Stimulated activated CD4-positive, alpha-beta T cell treated with anti-CD3 and anti-CD28 coated beads, Interleukin-1b, Interleukin-23, amount 100 ng/mL, for 48 hours (primary cell): ENCODE measurements at regions not wholly inside any gene's neighbourhood (a gene's known extent, or its start where the extent isn't known, plus 50 kb on each side); places are given as distances from the start of the nearest gene placed in this dataset.

ENCODE experiments used
- DNase-seq: peaks from one replicate; pipeline ENCODE4 v3.0.0-alpha.2; 2020

- DNase-seq, result no peak
Observed at GRCh38 chr1:29974316-29974724, 738.0 kb downstream of the PTPRU start.

DNA sequence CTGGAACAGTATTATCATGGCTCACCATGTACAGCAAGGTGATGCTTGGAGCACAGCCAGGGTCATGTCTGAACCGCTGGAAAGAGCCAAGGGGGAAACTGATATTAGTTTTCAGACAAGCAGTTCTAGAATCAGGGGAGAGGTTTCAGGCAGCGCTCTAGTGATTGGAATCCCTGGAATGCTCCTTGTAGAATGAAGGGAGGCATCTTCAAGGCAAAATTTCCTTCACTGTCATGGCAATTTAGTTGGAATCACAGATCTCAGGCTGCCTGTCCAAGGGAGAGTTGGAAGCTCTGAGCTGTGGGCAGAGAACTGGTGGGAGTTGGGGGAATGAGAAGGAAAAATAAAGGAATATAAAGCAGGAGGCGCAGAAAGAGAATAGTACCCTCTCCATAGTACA lies 737.1 kb downstream of the PTPRU start:
- no peak for DNase-seq

DNA sequence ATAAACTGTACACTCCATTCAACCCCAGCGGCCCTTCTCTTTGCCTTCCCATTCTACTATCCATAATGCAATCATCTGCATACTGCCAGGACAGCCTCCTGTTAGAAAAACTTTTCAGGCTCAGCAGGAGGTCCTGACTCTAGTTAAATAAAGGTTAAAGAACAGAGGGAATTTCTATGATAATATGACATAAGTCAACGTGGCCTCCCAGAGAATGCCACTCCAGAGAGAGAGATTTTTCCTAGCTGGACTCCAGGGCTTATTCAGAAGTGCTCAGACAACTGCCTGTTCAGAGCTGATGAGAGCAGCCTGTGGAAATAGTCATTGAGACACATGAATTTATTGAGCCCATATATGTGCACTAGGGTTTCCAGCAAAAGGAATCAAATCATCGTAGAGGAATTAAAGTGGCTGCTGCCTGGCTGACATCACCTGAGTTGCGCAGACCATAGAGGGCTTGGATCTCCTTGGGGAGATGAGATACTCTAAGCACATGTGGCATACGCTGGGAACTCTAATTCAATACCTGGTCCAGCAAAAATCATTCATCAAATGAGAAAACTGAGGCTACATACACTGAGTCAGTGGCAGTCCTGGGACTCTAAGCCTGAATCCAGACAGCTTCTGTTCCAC lies 736.2 kb downstream of the PTPRU start:
- no peak for DNase-seq

- DNase-seq, result no peak
Observed at GRCh38 chr1:29971703-29972102, 735.4 kb downstream of the PTPRU start.

- no peak for DNase-seq
Observed at GRCh38 chr1:29970747-29971325, 734.5 kb downstream of the PTPRU start.

GRCh38 chr1:29969576-29969975 lies 733.3 kb downstream of the PTPRU start:
- no peak for DNase-seq

DNA sequence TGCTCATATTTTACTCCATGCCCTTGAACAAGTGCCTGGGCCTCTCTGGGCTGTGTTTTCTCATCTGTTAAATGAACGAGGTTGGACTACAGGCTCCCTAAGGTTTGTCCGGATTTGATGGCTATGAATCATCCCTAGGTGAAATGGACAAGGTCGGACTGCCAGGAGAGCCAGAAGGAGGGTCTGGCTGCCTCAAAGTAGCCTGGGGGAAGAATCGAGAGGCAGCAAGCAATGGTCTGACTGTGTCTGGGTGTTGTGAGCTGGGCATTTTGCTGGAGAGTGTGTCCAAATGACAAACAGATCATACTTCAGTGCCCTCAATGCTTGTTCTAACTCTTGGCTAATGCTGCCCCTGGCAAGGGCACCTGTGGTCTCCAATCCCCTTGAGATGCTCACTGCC lies 730.9 kb downstream of the PTPRU start:
- DNase-seq, result no peak

DNA sequence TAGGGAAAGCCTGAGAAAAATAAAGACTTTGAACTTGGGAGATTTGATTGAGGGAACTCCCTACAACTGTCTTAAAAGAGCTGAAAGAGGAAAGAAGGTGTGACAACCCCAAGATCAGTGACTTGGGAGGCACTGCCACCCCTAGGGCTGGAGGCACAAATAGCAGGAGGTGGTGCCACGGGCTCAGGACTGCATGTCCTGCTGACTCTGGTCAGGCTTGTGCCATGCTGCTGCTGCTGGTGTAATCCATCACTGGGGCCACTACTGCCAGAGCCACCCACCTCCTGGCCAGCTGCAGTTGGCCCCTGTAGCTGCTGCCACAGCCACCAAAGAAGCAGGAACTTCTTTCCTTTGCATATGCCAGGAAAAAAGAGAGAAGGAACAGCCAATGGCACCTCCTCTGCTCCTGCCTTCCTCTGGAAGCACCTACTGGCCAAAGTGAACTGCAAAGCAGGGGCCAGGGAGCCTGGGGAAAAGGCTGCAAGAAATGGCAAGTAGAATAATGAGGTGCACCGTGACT lies 730.3 kb downstream of the PTPRU start:
- no peak for DNase-seq

- no peak for DNase-seq
Observed at GRCh38 chr1:29964718-29965533, 728.6 kb downstream of the PTPRU start.

DNA sequence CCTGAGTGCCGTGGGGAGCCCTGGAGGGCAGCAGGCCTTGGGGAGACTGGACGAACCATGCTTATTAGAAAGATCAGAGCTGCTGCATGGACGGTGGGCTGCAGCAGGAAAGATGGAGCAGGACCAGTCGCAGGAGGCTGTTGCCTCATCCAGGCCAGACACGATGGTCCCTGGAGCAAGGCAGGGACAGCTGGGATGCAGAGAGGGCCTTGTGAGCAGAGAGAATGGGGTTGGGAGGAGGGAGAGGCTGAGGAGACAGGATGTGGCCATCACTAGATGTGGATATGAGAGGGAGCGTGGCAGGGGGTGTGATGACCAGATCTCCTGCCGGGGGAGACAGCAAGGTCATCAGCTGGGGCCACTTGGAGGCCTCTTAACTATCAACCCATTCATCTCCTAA lies 727.6 kb downstream of the PTPRU start:
- DNase-seq, result no peak

- DNase-seq, result no peak
Observed at GRCh38 chr1:29962831-29963247, 726.5 kb downstream of the PTPRU start.

DNA sequence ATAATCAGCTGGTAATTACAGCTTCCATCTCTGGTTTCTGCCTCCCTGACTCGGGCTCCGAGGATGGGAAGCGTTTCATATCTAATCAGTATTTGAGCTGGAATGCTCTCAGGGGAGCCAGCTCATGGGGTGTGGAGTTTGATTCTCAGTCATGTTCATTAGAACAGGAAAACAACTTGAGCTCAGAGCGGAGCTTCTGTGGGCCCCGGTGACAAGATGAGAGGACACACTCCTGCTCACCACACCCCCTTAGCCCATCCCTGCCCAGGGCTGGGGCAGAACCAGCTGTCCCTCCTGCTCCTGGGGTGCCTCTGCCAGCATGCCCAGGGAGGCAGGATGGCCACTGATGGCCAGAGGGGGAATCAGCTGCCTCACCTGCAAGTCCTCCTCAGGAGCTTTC lies 726.0 kb downstream of the PTPRU start:
- no peak for DNase-seq

- DNase-seq, result no peak
Observed at GRCh38 chr1:29961293-29962059, 725.2 kb downstream of the PTPRU start.

DNA sequence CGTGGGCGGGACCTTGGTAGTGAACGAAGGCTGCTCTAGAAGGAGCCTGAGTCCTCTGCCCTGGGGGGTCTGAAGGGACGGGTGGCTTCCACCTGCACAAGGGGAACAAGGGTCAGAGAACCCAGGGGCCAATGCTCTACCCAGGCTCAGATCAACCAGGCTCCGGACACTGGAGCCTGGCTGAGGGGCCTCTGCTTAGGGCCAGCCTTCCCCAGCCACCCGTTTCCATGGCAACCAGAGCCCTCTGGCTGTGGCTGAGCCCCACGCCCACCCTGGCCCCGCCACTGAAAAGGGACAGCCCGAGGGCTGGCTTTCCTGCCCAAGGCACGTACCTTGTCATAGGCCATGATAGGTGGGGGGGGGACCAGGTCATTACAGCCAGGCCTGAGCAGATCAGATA lies 724.6 kb downstream of the PTPRU start:
- no peak for DNase-seq

GRCh38 chr1:29960156-29960755 lies 723.9 kb downstream of the PTPRU start:
- no peak for DNase-seq

GRCh38 chr1:29959356-29959755 lies 723.0 kb downstream of the PTPRU start:
- DNase-seq, result no peak

DNA sequence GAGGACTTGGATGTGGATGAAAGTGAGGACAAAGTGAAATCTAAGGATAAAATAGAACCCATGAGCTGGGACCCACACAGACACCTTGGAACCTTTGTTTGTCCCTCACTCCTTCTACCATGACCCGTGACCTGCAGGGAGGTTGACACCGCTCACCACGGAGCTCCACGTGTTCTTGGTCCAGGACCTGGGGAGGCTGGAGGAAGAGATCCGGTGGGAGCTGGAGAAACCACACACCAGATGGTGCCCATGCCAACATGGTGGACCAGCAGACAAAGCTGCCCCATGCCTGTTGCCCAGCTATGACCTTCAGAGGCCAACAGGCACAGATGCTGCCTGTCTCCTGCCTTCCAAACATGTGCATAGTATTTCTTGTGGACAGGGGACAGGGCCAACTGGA lies 721.9 kb downstream of the PTPRU start:
- no peak for DNase-seq

- DNase-seq, result no peak
Observed at GRCh38 chr1:29956349-29957030, 720.2 kb downstream of the PTPRU start.

DNA sequence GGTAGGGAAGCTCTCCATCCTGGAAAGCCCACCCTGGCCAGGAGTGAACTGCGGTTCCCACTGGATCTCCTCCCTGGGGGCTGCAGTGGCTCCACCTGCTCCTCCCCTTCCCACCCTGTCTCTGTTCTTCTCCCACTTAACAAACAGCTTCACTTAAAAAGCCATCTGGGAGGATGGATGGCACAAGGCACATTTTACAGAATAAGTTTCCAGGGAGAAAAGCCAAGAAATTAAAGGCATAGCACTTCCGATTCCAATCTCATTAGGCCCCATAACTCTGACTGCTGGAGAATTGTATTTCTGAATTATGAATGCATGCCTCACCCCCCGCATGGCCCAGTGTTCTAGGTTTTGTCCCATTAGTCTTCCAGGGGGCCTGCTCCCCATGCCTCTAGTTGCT lies 718.3 kb downstream of the PTPRU start:
- DNase-seq, result no peak

GRCh38 chr1:29953961-29954360 lies 717.6 kb downstream of the PTPRU start:
- DNase-seq, result no peak

DNA sequence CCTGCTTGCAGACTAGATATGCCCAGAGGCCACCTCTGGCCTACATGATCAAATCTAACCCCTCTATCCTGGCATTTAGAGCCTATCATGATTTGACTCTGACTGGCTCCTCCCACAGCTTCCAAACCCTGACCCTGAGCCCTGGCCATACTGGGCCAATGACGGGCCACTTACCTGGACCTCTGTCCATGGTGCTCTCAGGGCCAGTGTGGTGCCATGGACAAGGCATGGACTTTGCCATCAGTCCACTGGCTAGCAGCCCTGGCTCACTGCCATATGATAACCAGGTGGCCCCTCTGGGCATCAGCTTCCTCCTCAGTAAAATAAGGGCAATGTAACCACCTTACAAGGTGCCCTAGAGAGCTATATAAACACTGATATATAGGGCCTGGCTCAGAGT lies 713.4 kb downstream of the PTPRU start:
- DNase-seq, result no peak

- DNase-seq, result no peak
Observed at GRCh38 chr1:29948581-29948980, 712.3 kb downstream of the PTPRU start.
